OCI-LY3 (cell line): ENCODE measurements at regions not wholly inside any gene's neighbourhood (a gene's known extent, or its start where the extent isn't known, plus 50 kb on each side); places are given as distances from the start of the nearest gene placed in this dataset.

Experiments used
- H2AFZ ChIP-seq: fragments of 200-600, 300-600 bp; shearing (Covaris generic); 2 replicates; pipeline ENCODE4 v1.6.0; 2014; ENCODE audit warnings: antibody characterized with exemption, low read depth, low read length
- H3K27ac ChIP-seq: fragments of 200-600, 300-600 bp; sonication (generic); 2 replicates; pipeline ENCODE4 v1.5.1; 2014; ENCODE audit warnings: mild to moderate bottlenecking, low read length, moderate library complexity, mixed read lengths
- H3K27me3 ChIP-seq: fragments of 200-600, 300-600 bp; sonication (generic); 2 replicates; pipeline ENCODE4 v1.6.1; 2014; ENCODE audit warnings: low read depth, low read length, mixed read lengths
- H3K36me3 ChIP-seq: fragments of 200-600, 300-600 bp; sonication (generic); replicated peaks from 2 replicates; pipeline ENCODE3; 2014; ENCODE audit warnings: low read depth, low read length, mixed read lengths
- H3K4me1 ChIP-seq: fragments of 300-600, 200-600 bp; sonication (generic); 2 replicates; pipeline ENCODE4 v1.6.1; 2014; ENCODE audit warnings: low read length, mixed read lengths
- H3K4me2 ChIP-seq: fragments of 200-600, 300-600 bp; sonication (generic); 2 replicates; pipeline ENCODE4 v1.6.1; 2014; ENCODE audit warnings: low read length, mixed read lengths
- H3K4me3 ChIP-seq: fragments of 300-600, 200-600 bp; sonication (generic); 2 replicates; pipeline ENCODE4 v1.5.1; 2014; ENCODE audit warnings: antibody characterized with exemption, mild to moderate bottlenecking, low read length, moderate library complexity
- H3K79me2 ChIP-seq: fragments of 300-600, 200-600 bp; shearing (Covaris generic); 2 replicates; pipeline ENCODE4 v1.6.1; 2014; ENCODE audit warnings: mild to moderate bottlenecking, low read length, mixed read lengths
- H3K9ac ChIP-seq: fragments of 300-600, 200-600 bp; shearing (Covaris generic); 2 replicates; pipeline ENCODE4 v1.6.0; 2014; ENCODE audit warnings: mild to moderate bottlenecking, low read length, moderate library complexity
- H3K9me3 ChIP-seq: fragments of 200-600, 300-600 bp; shearing (Covaris generic); 2 replicates; pipeline ENCODE4 v1.6.1; 2014; ENCODE audit warnings: low read length, mixed read lengths; ENCODE audit not compliant: insufficient read depth
- H4K20me1 ChIP-seq: fragments of 200-600, 300-600 bp; sonication (generic); 2 replicates; pipeline ENCODE4 v1.6.1; 2016; ENCODE audit warnings: low read length, mixed read lengths; ENCODE audit not compliant: insufficient read depth
- CTCF ChIP-seq: fragments of 200-600, 300-600 bp; sonication (generic); IDR thresholded peaks from 2 replicates; pipeline ENCODE4 v1.5.1; 2014; ENCODE audit warnings: antibody characterized with exemption, low read length, low read depth
- EZH2phosphoT487 ChIP-seq: fragments of 200-600 bp; shearing (Covaris generic); IDR thresholded peaks from 2 replicates; pipeline ENCODE4 v1.6.1; 2018; ENCODE audit warnings: antibody characterized with exemption, mixed run types, low read depth

DNA sequence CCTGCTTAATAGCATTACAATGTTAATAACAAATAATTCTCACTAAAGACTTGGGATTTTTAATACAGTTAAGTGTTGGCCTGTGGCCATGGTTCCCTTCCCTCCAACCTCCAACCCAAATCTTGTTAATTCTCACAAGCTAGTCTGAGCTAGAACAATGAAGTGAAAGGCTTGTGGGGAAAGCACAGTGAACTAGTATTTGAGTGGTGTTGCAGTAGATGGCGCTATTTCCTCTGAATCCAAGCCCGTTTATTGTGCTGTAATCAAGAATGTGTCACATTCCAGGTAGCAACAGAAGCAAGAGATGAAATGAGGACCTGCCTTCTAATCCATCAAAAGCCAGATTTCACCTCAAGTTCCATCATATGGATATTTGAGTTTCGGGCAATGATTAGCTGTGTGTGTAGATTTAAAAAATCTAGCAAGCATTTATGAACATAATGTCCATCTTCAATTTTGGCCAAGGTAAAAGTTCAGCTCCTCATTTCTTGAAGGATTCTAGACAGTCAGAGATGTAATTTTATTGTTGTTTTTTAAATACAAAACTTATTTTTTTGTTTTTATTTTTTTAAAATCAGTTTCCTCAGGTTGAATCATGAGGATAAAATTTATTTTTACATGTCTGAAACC is 160.7 kb downstream of the SQOR start:
- Histone ChIP-seq H3K27ac (no peak overlapping the region), H3K4me2 (no peak overlapping the region), H3K9ac (no peak overlapping the region), H4K20me1 (no peaks in the 10 kb centered on the region), H3K79me2 (no peaks in the 10 kb centered on the region), H3K4me3 (no peak overlapping the region), H3K27me3 (peaks cover 29% of the 10 kb centered on the region), H3K4me1 (peaks cover 6% of the 10 kb centered on the region; the same call in 1 of the 2 replicates), H3K36me3 (no peaks in the 10 kb centered on the region), H3K9me3 (no peaks in the 10 kb centered on the region), H2AFZ (no peak overlapping the region)
- TF ChIP-seq CTCF (peak; percentile 78), EZH2phosphoT487 (no peak)

- Histone ChIP-seq H3K9ac (no peak overlapping the region), H2AFZ (no peak overlapping the region), H3K9me3 (no peaks in the 10 kb centered on the region), H3K27ac (no peak overlapping the region), H3K27me3 (peaks cover 26% of the 10 kb centered on the region), H3K4me1 (peaks cover 6% of the 10 kb centered on the region; the same call in 1 of the 2 replicates), H3K4me3 (no peak overlapping the region), H3K4me2 (no peak overlapping the region), H3K36me3 (no peaks in the 10 kb centered on the region), H4K20me1 (no peaks in the 10 kb centered on the region), H3K79me2 (no peaks in the 10 kb centered on the region)
- TF ChIP-seq CTCF (no peak), EZH2phosphoT487 (no peak)
These were observed 161.6 kb downstream of the SQOR start for GRCh38 chr15:45796433-45796832.

GRCh38 chr15:45799508-45799907 is 164.7 kb downstream of the SQOR start:
- Histone ChIP-seq H3K4me1 (peaks cover 6% of the 10 kb centered on the region; the same call in 1 of the 2 replicates), H3K9ac (no peak overlapping the region), H3K27me3 (peaks cover 6% of the 10 kb centered on the region; the same call in 1 of the 2 replicates), H3K27ac (no peak overlapping the region), H3K79me2 (no peaks in the 10 kb centered on the region), H4K20me1 (no peaks in the 10 kb centered on the region), H2AFZ (no peak overlapping the region), H3K4me2 (0 out of 2 replicates have a peak overlapping the region, but pooled peaks have one; percentile 16), H3K36me3 (no peaks in the 10 kb centered on the region), H3K9me3 (no peaks in the 10 kb centered on the region), H3K4me3 (no peak overlapping the region)
- no peak for TF ChIP-seq EZH2phosphoT487
- TF ChIP-seq CTCF = no peak

GRCh38 chr15:45801543-45801942 is 166.7 kb downstream of the SQOR start:
- Histone ChIP-seq H3K79me2 (no peaks in the 10 kb centered on the region), H2AFZ (no peak overlapping the region), H3K9me3 (no peaks in the 10 kb centered on the region), H4K20me1 (no peaks in the 10 kb centered on the region), H3K9ac (no peak overlapping the region), H3K27me3 (no peaks in the 10 kb centered on the region), H3K27ac (no peak overlapping the region), H3K4me2 (no peak overlapping the region), H3K4me3 (no peak overlapping the region), H3K4me1 (peaks cover 6% of the 10 kb centered on the region; the same call in 1 of the 2 replicates), H3K36me3 (no peaks in the 10 kb centered on the region)
- TF ChIP-seq EZH2phosphoT487 = no peak
